GM18511 (cell line): ENCODE measurements at regions not wholly inside any gene's neighbourhood (a gene's known extent, or its start where the extent isn't known, plus 50 kb on each side); places are given as distances from the start of the nearest gene placed in this dataset.

ENCODE experiments used
- ATAC-seq: cut with Tn5 transposase; IDR thresholded peaks from one replicate; pipeline ENCODE4 v1.9.1; 2021; ENCODE audit warnings: mild to moderate bottlenecking, moderate library complexity; ENCODE audit not compliant: unreplicated experiment

- ATAC-seq = no peak
Observed at GRCh38 chr15:96390986-96391385, 60.5 kb downstream of the NR2F2 start.

GRCh38 chr15:96392380-96393208, 62.1 kb downstream of the NR2F2 start:
- ATAC-seq = no peak

GRCh38 chr15:96393209-96393513, 62.7 kb downstream of the NR2F2 start:
- no peak for ATAC-seq

DNA sequence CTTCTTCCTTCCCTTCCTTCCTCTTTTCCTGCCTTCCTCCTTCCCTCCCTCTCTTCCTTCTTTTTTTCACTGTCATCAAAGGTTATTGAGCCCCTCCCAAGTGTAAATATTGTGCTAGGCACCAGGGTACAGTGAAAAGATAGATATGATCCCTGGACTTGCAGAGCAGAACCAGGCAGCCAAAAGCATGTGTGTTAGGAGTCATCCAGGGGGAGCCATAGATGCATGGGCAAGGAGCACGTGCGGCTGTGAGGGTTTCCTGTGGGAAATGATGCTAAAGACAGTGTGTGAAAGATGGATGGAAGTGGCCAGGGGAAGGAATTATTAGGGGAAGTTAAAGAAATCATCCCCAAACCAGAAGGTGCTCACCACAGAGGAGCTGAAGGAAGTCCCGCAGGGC, 65.2 kb downstream of the NR2F2 start:
- ATAC-seq = no peak

GRCh38 chr15:96398776-96399175, 68.3 kb downstream of the NR2F2 start:
- no peak for ATAC-seq

DNA sequence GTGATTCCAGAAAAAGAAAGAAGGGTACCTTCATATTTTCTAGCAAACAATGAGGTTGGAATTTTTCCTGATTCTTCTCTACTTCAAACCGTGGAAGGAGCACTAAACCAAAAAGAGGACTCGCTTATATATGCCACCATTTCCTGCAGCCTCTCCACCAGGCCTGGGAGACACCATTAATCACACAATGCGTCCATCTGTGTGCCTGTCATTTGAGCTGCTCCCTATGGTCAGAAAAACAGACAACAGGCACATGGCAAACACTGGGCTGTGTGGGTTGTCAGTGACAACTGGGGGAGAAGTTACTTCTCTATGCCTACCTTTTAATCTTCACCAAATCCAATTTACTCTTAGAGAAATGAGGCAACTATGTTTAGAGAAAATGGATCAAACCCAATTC, 71.9 kb downstream of the NR2F2 start:
- ATAC-seq = no peak

DNA sequence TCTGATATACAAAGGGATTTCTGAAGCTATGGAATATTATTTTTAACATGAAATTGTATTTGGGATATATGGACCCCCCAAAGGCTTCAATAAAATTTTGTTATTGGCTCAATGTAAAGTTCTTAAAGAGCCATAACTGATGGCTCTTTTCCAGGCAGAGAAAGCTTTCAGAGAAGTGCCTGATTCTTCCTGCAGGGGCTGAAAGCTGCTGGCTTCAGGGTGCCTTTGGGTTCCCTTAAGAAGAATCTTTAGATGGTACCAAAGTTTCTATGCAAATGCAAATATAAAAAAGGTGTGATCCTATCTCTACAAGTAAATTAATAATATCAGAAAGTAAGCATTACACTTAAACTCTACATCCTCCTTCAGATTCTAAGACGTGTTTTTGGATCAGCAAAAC, 72.6 kb downstream of the NR2F2 start:
- no peak for ATAC-seq

- no peak for ATAC-seq
Observed at GRCh38 chr15:96403932-96404331, 73.4 kb downstream of the NR2F2 start.

GRCh38 chr15:96404560-96404959, 74.1 kb downstream of the NR2F2 start:
- no peak for ATAC-seq

DNA sequence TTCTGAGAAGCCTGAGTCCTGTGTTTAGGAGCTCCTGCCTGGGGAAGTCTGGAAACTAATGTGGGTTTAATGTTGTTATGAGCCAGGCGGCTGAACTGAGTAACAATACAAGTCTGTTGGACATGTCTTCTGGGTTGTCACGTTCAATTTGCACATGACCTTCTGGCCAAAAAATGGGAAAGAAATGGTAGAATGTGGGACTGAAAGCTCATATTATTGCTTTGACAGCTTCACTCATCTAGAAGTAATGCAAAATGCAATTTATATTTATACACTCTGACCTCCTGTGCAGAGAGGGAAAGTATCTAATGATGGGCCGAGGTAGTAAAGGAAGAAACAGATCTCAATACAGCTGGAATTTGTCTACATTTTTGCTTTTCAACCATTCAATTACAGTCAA, 75.8 kb downstream of the NR2F2 start:
- ATAC-seq = no peak

DNA sequence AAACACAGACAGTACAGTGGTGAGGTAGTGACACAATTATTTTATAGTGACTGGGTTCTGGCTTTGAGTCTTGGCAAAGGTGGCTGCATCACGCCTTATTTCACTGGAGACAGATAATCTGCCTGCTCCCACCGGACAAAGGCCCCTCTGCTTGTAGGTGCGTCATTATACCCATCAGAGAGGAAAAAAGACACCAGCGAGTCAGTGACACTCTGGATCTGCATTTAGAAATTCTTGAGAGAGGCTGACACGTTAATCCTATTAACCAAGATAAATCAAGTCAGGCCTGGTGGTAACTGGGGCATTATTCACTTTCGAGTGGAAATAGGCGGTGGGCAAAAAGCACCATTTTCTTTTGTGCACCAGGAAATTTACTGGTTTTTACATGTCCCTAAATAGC, 76.2 kb downstream of the NR2F2 start:
- ATAC-seq = no peak

DNA sequence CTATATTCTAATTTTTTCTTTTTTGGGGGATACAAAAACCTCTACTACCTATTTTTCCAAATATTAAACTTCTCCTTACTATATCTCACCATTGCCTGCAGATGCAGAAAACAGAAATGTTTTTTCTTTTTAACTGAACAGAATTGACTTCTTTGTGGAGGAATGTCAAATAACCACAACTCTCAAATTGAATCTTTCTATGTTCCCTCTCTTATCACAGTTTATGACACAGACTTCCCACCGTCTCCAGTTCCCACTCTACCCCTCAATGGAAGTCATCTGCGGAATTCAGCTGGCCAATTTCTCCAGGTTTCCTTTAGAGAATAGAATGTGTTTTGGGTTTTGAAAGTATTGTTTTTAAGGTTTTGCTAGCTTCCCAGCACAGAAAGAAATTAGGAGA, 77.0 kb downstream of the NR2F2 start:
- no peak for ATAC-seq

GRCh38 chr15:96408591-96409183, 78.2 kb downstream of the NR2F2 start:
- ATAC-seq = no peak

DNA sequence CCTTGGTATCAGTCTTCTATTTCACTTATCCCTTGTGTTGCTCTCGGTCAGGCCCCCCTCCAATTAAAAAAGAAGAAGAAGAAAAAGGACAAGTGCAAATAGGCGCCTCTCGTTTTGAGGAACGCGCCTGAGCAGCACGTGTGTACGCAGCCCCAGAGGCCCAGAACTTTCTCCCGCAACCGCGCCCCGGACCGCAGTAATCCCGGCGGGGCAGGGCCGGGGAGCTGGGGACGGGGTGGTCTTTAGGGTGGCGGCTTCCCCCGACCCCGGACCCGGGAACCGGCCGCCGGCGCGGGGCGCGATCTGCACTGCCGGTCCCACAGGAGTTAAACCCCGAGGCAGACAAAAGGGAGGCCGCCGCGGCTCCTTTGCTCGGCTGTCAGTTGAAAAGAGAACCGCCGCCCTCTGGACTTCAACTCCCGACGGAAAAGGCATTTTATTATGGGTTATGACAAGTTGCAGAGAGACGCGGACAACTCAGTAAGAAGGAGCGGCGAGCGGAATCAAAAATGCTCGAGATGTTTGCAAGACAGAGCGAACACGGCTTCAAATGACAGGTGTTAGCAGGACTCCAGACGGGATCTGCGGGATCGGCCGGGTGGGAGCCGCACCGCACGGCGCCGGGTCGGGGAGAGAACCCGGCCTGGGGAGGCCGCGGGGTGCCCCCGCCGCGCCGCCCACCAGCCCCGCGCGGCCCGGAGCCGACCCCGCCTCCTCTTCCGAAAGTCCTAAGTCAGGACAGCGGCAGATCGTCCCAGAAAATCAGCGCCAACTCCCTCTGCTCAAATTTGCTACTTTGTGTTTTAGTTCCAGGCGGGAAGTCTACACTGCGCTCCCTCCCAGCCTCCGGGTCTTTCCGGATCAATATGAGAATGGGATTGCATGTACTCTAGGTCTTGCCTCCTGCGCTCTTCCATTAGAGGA, 79.0 kb downstream of the NR2F2 start:
- no peak for ATAC-seq

- no peak for ATAC-seq
Observed at GRCh38 chr15:96410175-96411055, 79.9 kb downstream of the NR2F2 start.

- ATAC-seq = no peak
Observed at GRCh38 chr15:96411056-96412031, 80.8 kb downstream of the NR2F2 start.

GRCh38 chr15:96412045-96412905, 81.8 kb downstream of the NR2F2 start:
- ATAC-seq = no peak

DNA sequence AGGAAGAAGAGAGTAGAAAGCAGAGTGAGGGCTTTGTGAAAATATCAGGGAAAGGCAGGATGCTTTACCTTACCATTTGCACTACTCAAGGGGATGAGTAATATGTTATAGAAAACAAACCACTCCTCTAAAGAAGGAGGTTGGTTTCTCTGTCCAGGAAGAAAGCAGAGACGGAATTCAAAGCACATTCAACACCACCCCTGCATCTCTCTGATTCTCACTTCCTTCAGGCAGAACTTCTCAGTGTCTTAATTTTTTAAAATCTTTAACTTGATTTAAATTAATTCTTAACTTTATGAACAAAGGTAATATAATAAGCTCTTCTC, 82.4 kb downstream of the NR2F2 start:
- ATAC-seq = no peak

- ATAC-seq = no peak
Observed at GRCh38 chr15:96413657-96414056, 83.2 kb downstream of the NR2F2 start.
